Thoracic aorta (tissue), 2 donors: ENCODE measurements at regions not wholly inside any gene's neighbourhood (a gene's known extent, or its start where the extent isn't known, plus 50 kb on each side); places are given as distances from the start of the nearest gene placed in this dataset.

Experiments used
- ATAC-seq: fragments of 150-250 bp; one replicate; pipeline ENCODE4 v1.8.0; 2017; ENCODE audit warnings: low read depth; ENCODE audit not compliant: insufficient number of reproducible peaks, low FRiP score
- DNase-seq: peaks from one replicate; pipeline ENCODE4 v3.0.0-alpha.2; 2020; ENCODE audit warnings: low spot score
- H3K27ac ChIP-seq, 2 donors: fragments of 200-600 bp; sonication (generic); 1 replicate in 1 of 2; 2 replicates in 1 of 2; pipeline ENCODE4 v1.5.1; 2016; ENCODE audit warnings: mild to moderate bottlenecking in 2 of 2, moderate library complexity in 2 of 2
- H3K27me3 ChIP-seq: fragments of 200-600 bp; sonication (generic); replicated peaks from 2 replicates; pipeline ENCODE4 v1.6.0; 2016; ENCODE audit warnings: mild to moderate bottlenecking; ENCODE audit not compliant: insufficient read depth
- H3K36me3 ChIP-seq: fragments of 200-600 bp; sonication (generic); one replicate; pipeline ENCODE4 v1.5.1; 2016
- H3K4me1 ChIP-seq, 2 donors: fragments of 200-600 bp; sonication (generic); 1 replicate in 1 of 2; 2 replicates in 1 of 2; pipeline versions ENCODE4 v1.5.1 to v1.6.0; 2016; ENCODE audit warnings: low read depth in 2 of 2, mild to moderate bottlenecking in 1 of 2; ENCODE audit not compliant: control insufficient read depth in 1 of 2
- H3K4me3 ChIP-seq: fragments of 200-600 bp; sonication (generic); 2 replicates; pipeline ENCODE4 v1.5.1; 2016; ENCODE audit warnings: mild to moderate bottlenecking
- H3K9me3 ChIP-seq: fragments of 200-600 bp; sonication (generic); 2 replicates; pipeline ENCODE4 v1.5.1; 2016
- TF ChIP-seq, protein P1 (sequence below): fragments of 200-600 bp; sonication (generic); IDR thresholded peaks from one replicate; pipeline ENCODE4 v1.5.1; 2019; ENCODE audit warnings: antibody characterized with exemption

DNA sequence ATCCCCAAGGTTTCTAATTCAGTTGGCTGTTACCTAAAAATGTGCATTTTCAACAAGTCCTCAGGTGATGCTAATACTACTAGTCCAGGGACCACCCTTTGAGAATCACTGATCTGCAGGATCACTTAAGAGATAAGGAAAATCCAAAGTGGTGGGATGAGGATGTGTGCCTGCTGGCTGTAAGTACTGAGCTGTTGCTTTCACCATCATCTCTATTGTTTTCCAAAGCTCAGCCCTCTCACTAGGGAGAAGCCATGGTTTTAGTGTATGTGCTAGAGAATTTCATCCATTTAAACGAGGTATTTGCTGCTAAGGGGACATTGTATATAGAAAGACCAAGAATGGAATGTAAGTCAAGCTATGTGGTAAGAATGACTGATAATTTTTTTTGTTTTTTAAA, 202.3 kb downstream of the KIF21A start:
- ATAC-seq (no peak), DNase-seq (no peak)
- Histone ChIP-seq H3K36me3 (no peaks in the 10 kb centered on the region), H3K27me3 (no peaks in the 10 kb centered on the region), H3K27ac (no peak overlapping the region), H3K4me1 (no peaks in the 10 kb centered on the region), H3K9me3 (no peaks in the 10 kb centered on the region), H3K4me3 (no peak overlapping the region)
- TF ChIP-seq, protein P1, sequence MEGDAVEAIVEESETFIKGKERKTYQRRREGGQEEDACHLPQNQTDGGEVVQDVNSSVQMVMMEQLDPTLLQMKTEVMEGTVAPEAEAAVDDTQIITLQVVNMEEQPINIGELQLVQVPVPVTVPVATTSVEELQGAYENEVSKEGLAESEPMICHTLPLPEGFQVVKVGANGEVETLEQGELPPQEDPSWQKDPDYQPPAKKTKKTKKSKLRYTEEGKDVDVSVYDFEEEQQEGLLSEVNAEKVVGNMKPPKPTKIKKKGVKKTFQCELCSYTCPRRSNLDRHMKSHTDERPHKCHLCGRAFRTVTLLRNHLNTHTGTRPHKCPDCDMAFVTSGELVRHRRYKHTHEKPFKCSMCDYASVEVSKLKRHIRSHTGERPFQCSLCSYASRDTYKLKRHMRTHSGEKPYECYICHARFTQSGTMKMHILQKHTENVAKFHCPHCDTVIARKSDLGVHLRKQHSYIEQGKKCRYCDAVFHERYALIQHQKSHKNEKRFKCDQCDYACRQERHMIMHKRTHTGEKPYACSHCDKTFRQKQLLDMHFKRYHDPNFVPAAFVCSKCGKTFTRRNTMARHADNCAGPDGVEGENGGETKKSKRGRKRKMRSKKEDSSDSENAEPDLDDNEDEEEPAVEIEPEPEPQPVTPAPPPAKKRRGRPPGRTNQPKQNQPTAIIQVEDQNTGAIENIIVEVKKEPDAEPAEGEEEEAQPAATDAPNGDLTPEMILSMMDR: no peak

DNA sequence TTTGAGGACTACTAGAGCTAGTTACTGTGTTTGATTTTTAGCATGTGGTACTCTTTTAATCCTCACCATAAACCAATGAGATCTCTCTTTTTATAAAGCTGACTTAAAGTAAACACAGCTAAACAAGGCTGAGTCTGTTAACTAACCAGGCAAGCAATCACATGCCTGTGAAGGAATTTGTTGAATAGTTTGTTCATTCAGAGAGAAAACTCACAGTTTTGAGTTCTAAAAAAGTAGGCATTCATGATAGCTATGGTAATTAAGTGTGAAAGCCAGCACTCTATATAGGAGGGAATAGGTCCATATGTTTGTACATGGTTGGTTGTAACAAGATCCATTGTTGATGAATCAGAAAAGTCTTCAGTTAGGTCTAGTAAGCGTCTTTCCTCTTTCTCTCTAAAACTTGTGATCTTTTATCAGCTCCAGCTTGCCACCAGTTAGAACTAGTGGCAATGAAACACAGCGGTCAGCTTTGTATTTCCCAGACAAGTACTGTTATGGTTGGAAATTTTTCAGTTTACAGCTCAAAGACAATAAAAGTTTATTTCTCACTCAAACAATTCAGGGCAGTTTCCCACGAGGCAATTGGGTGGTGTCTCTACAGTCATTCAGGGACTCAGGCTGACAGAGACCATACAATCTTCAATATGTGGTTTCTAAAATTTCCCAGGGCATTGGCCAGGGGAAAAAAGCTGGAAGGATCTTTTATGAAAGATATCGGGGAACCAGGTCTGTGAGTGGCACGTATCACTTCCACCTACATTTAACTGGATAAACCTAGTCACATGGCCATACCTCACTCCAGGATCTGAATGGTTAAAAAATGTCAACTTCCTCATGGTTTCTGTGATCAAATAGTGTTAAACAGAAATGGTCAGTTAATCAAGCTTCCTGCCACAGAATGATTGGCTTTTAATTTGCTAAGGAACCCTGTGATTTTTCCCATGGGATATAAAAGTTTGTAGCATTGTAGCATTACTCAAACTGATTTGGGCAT, 203.1 kb downstream of the KIF21A start:
- no peaks in the 10 kb centered on the region for H3K9me3 ChIP-seq
- no peaks in the 10 kb centered on the region for H3K27me3 ChIP-seq
- no peak overlapping the region for H3K4me3 ChIP-seq
- no peak overlapping the region for H3K27ac ChIP-seq
- TF ChIP-seq, protein P1: no peak
- no peaks in the 10 kb centered on the region for H3K36me3 ChIP-seq
- no peaks in the 10 kb centered on the region for H3K4me1 ChIP-seq
- no peak for DNase-seq
- no peak for ATAC-seq

DNA sequence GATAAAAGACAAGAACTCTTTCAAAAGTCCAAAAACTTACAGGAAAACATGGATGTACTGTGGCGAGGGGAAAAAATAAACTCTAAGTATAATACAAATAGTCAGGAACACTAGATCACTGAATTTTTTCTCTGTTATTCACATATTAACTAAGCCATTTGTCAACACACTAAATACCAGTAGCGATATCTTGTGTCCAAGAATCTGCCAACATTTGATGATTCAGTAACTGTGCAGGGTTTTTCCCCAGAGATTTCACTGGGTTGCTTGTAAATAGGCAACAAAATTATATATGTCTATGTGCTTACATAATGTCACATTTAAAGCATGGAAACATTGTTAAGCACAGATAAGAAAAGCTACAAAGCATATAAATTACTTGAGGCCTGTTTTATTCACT, 205.9 kb downstream of the KIF21A start:
- DNase-seq (no peak), ATAC-seq (no peak)
- H3K36me3 ChIP-seq: no peaks in the 10 kb centered on the region
- no peaks in the 10 kb centered on the region for H3K4me1 ChIP-seq
- TF ChIP-seq, protein P1: no peak
- H3K9me3 ChIP-seq: no peaks in the 10 kb centered on the region
- no peak overlapping the region for H3K27ac ChIP-seq
- no peak overlapping the region for H3K4me3 ChIP-seq
- H3K27me3 ChIP-seq: no peaks in the 10 kb centered on the region

DNA sequence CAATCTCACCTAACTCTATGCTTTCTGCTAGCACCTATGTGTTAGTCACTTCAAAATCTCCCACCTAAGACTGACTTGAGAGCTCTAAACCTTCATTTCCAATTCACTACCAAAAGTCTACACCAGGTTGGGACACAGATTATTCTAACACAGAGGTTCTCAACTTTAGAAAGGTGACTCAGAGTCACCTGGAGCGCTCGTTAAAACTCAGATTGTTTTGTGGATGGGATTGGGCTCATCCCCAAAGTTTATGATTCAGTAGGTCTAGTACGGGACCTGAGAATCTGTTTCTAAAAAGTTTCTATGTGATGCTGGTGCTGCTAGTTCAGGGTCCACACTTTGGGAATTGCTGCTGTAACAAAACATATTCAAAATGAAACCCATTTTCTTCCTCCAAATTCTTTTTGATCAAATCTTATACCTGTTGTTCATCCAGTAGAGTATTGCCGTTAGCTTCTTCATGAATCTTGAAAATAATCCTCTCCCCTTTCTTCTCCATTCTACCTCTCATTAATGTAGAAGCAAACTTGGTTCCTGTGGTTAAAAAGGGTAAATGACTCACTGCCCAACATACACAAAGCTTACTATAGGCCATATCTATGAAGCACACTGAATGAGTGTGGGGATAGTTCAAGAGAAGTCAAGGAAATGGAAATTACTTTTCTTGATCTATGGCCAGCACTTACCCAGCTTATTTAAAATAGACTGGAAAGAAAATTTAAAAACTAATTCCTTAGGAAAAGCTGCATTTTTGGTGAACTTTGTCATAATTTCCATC, 206.7 kb downstream of the KIF21A start:
- no peak for ATAC-seq
- Histone ChIP-seq H3K9me3 (no peaks in the 10 kb centered on the region), H3K36me3 (no peaks in the 10 kb centered on the region), H3K27me3 (no peaks in the 10 kb centered on the region), H3K27ac (no peak overlapping the region), H3K4me3 (no peak overlapping the region), H3K4me1 (no peaks in the 10 kb centered on the region)
- TF ChIP-seq, protein P1: no peak
- no peak for DNase-seq

DNA sequence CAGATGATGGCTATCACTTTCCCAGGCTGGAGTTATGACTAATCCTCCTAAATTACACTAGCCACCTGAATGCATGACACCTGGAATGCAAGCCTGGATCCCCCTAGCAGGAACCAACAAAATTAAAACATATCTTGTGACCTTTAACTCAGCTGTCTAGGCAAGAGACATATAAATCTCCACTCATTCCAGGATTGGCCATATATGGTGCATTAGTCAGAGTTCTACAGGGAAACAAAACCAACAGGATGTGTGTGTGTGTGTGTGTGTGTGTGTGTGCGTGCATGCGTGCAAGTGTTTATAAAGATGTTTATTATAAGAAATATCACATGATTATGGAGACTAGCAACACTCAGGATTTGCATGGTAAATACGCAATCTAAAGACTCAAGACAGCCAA, 212.8 kb downstream of the KIF21A start:
- DNase-seq (no peak), ATAC-seq (no peak)
- Histone ChIP-seq H3K9me3 (no peaks in the 10 kb centered on the region), H3K36me3 (no peaks in the 10 kb centered on the region), H3K27ac (no peak overlapping the region), H3K4me1 (no peaks in the 10 kb centered on the region), H3K27me3 (no peaks in the 10 kb centered on the region), H3K4me3 (no peak overlapping the region)
- TF ChIP-seq, protein P1: no peak
